ENCODE measurements at regions not wholly inside any gene's neighbourhood (a gene's known extent, or its start where the extent isn't known, plus 50 kb on each side); places are given as distances from the start of the nearest gene placed in this dataset.
"Not testable (repeated sequence)": the region's sequence is repeated elsewhere in the genome, so short reads cannot be mapped to it uniquely, and the experiment has no call there.

DNA sequence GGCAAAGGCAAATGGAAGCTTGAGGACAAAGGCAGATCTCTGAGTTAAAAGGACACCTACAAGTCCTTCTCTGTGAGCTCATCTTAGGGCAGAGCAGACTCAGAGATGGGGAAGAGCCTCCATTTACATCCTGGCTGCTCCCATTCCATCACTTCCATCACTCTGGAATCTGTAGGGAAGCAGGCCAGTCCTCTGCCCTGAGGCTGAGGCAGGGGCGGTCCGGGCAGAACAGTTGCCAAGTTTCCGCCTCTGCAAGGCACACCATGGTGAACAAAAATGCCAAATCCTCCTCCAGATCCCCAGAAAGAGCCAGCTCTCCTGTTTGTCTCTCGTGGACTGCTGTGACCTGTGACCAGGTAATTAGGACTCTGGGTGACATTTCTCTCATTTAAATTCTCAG, 209.6 kb upstream of the SSTR4 start:
- no peak overlapping the region for H3K4me3 Mint-ChIP-seq
- H3K27ac Mint-ChIP-seq, result no peak overlapping the region
- no peaks in the 10 kb centered on the region for H3K36me3 Mint-ChIP-seq
- no peak for ATAC-seq (ENCODE audit: low read depth in 2 of 2)
- peaks cover 0 to 5% (median 0%) of the 10 kb centered on the region in 7 donors for H3K9me3 Mint-ChIP-seq
- H3K4me1 Mint-ChIP-seq, result no peaks in the 10 kb centered on the region
- H3K27me3 Mint-ChIP-seq, result peaks cover 0 to 6% (median 0%) of the 10 kb centered on the region in 3 donors
- no peak for DNase-seq

DNA sequence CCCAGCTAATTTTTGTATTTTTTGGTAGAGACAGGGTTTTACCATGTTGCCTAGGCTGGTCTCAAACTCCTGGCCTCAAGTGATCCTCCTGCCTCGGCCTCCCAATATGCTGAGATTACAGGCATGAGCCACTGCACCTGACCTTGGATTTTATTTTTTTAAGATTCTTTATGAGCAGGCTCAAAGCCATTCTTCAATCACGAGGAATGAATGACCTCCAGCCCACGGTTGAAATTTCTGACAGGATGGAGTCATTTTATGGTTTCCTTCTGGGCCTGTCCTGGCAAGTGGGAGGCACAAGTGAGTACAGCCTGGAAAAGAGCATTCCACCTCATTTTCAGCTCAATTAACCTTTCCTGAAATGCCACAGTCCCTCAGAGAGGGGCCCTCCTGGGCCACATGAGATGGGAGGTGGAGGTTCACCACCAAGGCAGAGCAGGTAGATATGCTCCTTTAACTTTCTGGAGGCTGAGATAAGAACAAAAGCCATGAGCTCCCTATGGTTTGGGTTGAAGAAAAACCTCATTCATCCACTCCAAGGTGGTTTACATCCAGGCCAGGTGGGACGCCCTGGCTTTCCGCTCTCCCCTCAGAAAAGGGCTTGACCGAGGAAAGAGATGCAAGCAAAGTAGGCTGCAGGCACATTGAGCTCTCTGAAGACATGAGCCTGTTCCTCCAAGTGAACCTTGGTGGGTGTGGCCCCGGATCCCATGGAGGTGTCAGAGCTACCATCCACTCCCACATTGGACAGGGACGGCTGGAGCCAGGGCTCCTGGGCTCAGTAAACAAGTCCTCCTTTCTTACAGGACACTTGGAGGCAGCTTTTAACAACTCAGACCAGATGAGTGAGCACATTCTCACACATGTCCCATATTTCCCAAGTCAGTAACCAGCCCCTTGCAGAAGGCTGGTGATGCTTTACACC, 208.5 kb upstream of the SSTR4 start:
- Mint-ChIP-seq H3K36me3 (no peaks in the 10 kb centered on the region), H3K4me1 (no peaks in the 10 kb centered on the region), H3K4me3 (no peak overlapping the region), H3K27ac (no peak overlapping the region), H3K27me3 (peaks cover 4 to 11% (median 8%) of the 10 kb centered on the region in 3 donors), H3K9me3 (peaks cover 0 to 8% (median 2%) of the 10 kb centered on the region in 7 donors)
- DNase-seq (no peak), ATAC-seq (ENCODE audit: low read depth in 2 of 2) (no peak)

- no peak for ATAC-seq (ENCODE audit: low read depth in 2 of 2)
- Mint-ChIP-seq H3K36me3 (no peaks in the 10 kb centered on the region), H3K4me1 (no peaks in the 10 kb centered on the region), H3K4me3 (no peak overlapping the region), H3K27me3 (peaks cover 6 to 13% (median 8%) of the 10 kb centered on the region in 3 donors), H3K27ac (peak overlapping the region in 1 of 6 donors; percentile 43), H3K9me3 (peaks cover 0 to 10% (median 2%) of the 10 kb centered on the region in 7 donors)
- DNase-seq, result no peak
Measured at GRCh38 chr20:22827916-22828315, 207.2 kb upstream of the SSTR4 start.

DNA sequence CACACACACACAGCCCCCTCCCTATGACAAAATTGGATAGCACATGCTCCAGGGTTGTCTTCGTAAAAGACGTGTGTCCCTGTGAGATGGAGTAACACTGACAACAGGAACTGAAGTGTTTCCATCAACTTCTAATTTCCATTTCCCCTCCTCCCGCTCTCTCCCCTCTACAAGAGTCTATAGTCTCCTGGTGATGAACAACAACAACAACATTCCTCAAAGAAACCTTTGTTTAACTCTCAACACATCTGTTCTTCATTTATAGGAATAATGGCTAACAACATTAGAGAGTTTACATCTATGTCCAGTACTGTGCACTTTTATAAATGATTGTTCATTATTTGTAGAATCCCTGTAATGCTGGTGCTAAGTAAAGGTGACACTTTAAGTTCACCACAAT, 205.8 kb upstream of the SSTR4 start:
- H3K36me3 Mint-ChIP-seq, result no peaks in the 10 kb centered on the region
- no peak overlapping the region for H3K4me3 Mint-ChIP-seq
- no peak for DNase-seq
- no peak overlapping the region for H3K27ac Mint-ChIP-seq
- no peak for ATAC-seq (ENCODE audit: low read depth in 2 of 2)
- peaks cover 7 to 13% (median 9%) of the 10 kb centered on the region in 3 donors for H3K27me3 Mint-ChIP-seq
- peaks cover 0 to 10% (median 2%) of the 10 kb centered on the region in 7 donors for H3K9me3 Mint-ChIP-seq
- H3K4me1 Mint-ChIP-seq, result no peaks in the 10 kb centered on the region

DNA sequence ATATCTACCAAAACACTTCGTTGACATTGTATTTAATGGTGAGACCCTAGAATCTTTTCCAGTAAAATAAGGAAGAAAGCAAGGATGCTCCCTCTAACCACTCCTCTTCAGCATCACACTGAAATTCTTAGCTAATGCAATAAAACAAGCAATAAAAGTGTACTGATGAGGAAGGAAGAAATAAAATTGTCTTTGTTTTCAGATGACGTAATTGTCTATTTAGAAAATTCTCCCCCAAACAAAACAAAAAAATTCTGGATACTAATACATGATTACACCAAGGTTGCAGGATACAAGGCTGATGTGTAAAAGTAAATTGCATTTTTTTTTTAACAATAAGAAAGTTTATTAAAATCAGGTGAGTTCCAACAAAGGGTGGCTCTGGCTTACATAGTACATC, 205.0 kb upstream of the SSTR4 start:
- no peaks in the 10 kb centered on the region for H3K36me3 Mint-ChIP-seq
- H3K27ac Mint-ChIP-seq, result no peak overlapping the region
- DNase-seq (no peak), ATAC-seq (ENCODE audit: low read depth in 2 of 2) (no peak)
- no peaks in the 10 kb centered on the region for H3K4me1 Mint-ChIP-seq
- H3K9me3 Mint-ChIP-seq, result peaks cover 0 to 10% (median 5%) of the 10 kb centered on the region in 7 donors
- H3K27me3 Mint-ChIP-seq, result peaks cover 13 to 17% (median 15%) of the 10 kb centered on the region in 3 donors
- H3K4me3 Mint-ChIP-seq, result no peak overlapping the region

- not testable (repeated sequence) for H3K9me3 Mint-ChIP-seq; ATAC-seq (ENCODE audit: low read depth in 2 of 2); H3K4me1 Mint-ChIP-seq; H3K36me3 Mint-ChIP-seq; DNase-seq; H3K27ac Mint-ChIP-seq; H3K4me3 Mint-ChIP-seq
- peaks cover 13 to 21% (median 19%) of the 10 kb centered on the region in 3 donors for H3K27me3 Mint-ChIP-seq
Measured at GRCh38 chr20:22830715-22831114, 204.4 kb upstream of the SSTR4 start.

DNA sequence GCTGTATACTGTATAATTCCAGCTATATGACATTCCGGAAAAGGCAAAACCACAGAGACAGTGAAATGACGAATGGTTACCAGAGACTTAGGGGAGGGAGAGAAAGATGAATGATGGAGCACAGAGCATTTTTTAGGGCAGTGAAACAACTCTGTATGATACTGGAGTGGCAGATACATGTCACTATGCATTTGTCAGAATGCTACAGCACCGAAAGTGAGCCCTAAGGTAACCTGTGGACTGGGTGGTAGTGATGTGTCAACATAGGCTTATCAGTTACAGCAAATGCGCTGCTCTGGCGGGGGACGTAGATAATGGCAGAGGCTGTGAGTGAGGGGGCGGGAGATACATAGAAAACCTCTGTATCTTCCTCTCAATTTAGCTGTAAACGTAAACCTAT, 201.3 kb upstream of the SSTR4 start:
- no peak overlapping the region for H3K27ac Mint-ChIP-seq
- no peak for ATAC-seq (ENCODE audit: low read depth in 2 of 2)
- peaks cover 13 to 21% (median 19%) of the 10 kb centered on the region in 3 donors for H3K27me3 Mint-ChIP-seq
- H3K4me1 Mint-ChIP-seq, result no peaks in the 10 kb centered on the region
- peaks cover 0 to 10% (median 7%) of the 10 kb centered on the region in 7 donors for H3K9me3 Mint-ChIP-seq
- H3K4me3 Mint-ChIP-seq, result no peak overlapping the region
- no peak for DNase-seq
- H3K36me3 Mint-ChIP-seq, result no peaks in the 10 kb centered on the region

DNA sequence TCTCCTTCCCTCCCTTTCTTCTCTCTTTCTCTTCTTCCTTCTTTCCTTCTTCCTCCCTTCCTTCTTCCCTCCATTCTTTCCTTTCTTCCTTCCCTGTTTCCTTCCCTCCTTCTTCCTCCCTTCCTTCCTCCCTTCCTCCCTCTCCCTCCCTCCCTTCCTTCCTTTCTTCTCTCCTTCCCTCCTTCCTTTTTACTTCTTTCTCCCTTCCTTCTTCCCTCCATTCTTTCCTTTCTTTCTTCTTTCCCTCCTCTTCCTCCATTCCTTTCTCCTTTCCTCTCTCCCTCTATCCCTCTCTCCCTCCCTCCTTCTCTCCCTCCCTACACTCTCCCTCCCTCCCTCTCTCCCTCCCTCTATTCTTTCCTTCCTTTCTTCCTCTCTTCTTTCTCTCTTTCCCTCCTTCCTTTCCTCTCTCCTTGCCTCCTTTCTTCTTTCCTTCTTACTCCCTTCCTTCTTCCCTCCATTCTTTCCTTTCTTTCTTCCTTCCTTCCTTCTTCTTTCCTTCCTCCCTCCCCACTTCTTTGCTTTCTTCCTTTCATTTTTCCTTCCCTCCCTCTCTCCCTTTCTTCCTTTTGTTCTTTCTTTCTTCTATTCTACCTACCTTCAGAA, 200.4 kb upstream of the SSTR4 start:
- Mint-ChIP-seq H3K36me3 (no peaks in the 10 kb centered on the region), H3K4me1 (no peaks in the 10 kb centered on the region), H3K9me3 (peaks cover 0 to 8% (median 5%) of the 10 kb centered on the region in 7 donors), H3K27me3 (peaks cover 7 to 21% (median 19%) of the 10 kb centered on the region in 3 donors), H3K4me3 (no peak overlapping the region), H3K27ac (no peak overlapping the region)
- DNase-seq, result no peak
- no peak for ATAC-seq (ENCODE audit: low read depth in 2 of 2)

DNA sequence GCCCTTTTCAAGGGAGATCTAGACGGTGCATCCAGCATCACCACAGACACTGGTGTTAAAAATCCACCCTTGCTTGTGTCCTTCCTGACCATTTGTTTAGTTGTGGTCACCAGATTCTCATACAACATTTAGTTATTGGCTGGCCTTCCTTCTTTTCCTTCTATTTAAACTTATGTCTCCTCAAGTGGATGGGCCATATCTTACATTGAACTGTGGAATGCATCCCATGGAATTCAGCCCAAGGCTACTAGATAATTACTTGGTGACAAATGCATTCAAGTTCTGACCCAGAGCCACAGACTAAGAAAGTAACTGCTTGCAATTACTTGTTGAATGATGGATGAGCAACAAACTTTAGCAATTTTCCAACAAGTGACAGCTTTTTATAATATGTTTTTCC, 198.9 kb upstream of the SSTR4 start:
- ATAC-seq (ENCODE audit: low read depth in 2 of 2), result no peak
- H3K4me3 Mint-ChIP-seq, result no peak overlapping the region
- H3K27ac Mint-ChIP-seq, result peak overlapping the region in 1 of 6 donors; percentile 75
- peaks cover 0 to 7% (median 4%) of the 10 kb centered on the region in 7 donors for H3K9me3 Mint-ChIP-seq
- DNase-seq, result no peak
- peaks cover 5 to 18% (median 16%) of the 10 kb centered on the region in 3 donors for H3K27me3 Mint-ChIP-seq
- H3K4me1 Mint-ChIP-seq, result no peaks in the 10 kb centered on the region
- no peaks in the 10 kb centered on the region for H3K36me3 Mint-ChIP-seq

- no peaks in the 10 kb centered on the region for H3K36me3 Mint-ChIP-seq
- no peaks in the 10 kb centered on the region for H3K4me1 Mint-ChIP-seq
- peaks cover 0 to 13% (median 12%) of the 10 kb centered on the region in 3 donors for H3K27me3 Mint-ChIP-seq
- ATAC-seq (ENCODE audit: low read depth in 2 of 2) (no peak), DNase-seq (no peak)
- H3K27ac Mint-ChIP-seq, result no peak overlapping the region
- H3K9me3 Mint-ChIP-seq, result peaks cover 0 to 7% (median 0%) of the 10 kb centered on the region in 7 donors
- H3K4me3 Mint-ChIP-seq, result no peak overlapping the region
Measured at GRCh38 chr20:22836877-22837276, 198.2 kb upstream of the SSTR4 start.

DNA sequence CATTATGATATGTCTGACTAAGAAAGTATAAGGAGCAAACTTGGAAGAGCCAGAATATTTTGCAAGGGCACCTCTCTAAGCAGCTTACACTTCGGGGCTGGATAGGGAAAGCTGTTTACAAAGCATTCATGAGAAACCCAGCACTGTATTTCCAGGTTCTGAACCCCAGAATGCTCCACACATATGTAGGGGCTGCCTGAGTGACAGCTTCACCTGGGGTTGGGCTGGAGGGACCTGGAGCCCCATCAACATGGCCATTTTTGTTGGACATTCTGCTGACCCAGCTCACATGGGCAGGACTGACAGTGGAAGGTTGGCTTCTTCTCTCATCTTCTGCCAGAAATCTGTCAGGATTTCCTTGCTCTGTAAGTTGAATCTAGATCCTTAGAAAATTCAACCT, 197.1 kb upstream of the SSTR4 start:
- no peak for ATAC-seq (ENCODE audit: low read depth in 2 of 2)

GRCh38 chr20:22841846-22842245, 193.3 kb upstream of the SSTR4 start:
- Mint-ChIP-seq H3K4me1 (no peaks in the 10 kb centered on the region), H3K9me3 (peaks cover 0 to 3% (median 0%) of the 10 kb centered on the region in 7 donors), H3K27ac (peak overlapping the region in 1 of 6 donors; percentile 30), H3K4me3 (no peak overlapping the region), H3K36me3 (no peaks in the 10 kb centered on the region), H3K27me3 (no peaks in the 10 kb centered on the region)
- ATAC-seq (ENCODE audit: low read depth in 2 of 2), result no peak
- DNase-seq, result no peak

More for the DNA sequence above, 197.1 kb upstream of the SSTR4 start:
- DNase-seq, result no peak
- Mint-ChIP-seq H3K27me3 (peaks cover 0 to 13% (median 12%) of the 10 kb centered on the region in 3 donors), H3K4me3 (no peak overlapping the region), H3K9me3 (peaks cover 0 to 10% (median 0%) of the 10 kb centered on the region in 7 donors), H3K36me3 (no peaks in the 10 kb centered on the region), H3K27ac (no peak overlapping the region), H3K4me1 (no peaks in the 10 kb centered on the region)

DNA sequence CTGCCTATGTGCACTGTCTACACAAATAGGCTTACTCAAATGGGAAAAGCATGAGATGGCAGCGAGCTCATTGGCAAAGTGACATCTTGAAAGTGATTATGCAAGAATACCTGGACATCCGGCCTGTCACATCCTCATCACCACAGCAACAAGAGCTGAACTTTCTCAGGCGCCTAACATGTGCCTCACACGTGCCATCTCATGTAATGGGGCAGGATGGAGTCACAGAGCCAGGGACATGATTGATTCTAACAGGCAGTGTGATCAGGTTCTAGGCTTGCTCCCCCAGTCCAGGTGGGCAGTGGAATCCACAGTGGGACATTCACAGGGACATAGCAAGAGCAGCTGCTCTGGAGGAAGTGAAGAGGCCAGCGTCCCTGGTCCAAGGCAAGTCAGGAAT, 192.3 kb upstream of the SSTR4 start:
- ATAC-seq (ENCODE audit: low read depth in 2 of 2) (no peak), DNase-seq (no peak)
- Mint-ChIP-seq H3K36me3 (peaks cover 4 to 6% of the 10 kb centered on the region in 2 donors), H3K4me3 (no peak overlapping the region), H3K4me1 (no peaks in the 10 kb centered on the region), H3K27ac (peak overlapping the region in 1 of 6 donors; percentile 24), H3K9me3 (peaks cover 0 to 8% (median 3%) of the 10 kb centered on the region in 7 donors), H3K27me3 (peaks cover 0 to 5% (median 0%) of the 10 kb centered on the region in 3 donors)

DNA sequence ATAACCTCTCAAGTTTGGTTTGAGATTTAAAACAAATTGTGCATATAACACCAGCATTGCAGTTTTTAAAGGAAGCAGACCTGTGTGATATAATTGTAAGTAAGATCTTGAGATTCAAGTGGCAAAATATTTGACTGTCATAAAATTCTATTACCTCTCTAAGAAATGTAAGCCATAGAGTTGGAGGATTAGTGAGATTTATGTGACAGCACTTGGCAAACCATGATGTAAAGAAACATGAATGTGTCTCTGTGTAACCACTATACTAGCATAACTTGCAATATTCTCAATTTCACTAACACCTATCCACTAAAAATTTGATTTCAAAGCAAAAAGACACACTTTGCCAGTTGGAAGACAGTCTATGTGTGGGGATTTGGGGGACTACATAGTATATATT, 190.2 kb upstream of the SSTR4 start:
- Mint-ChIP-seq H3K4me1 (no peaks in the 10 kb centered on the region), H3K4me3 (no peak overlapping the region), H3K27me3 (peaks cover 0 to 11% (median 0%) of the 10 kb centered on the region in 3 donors), H3K9me3 (peaks cover 2 to 12% (median 4%) of the 10 kb centered on the region in 7 donors), H3K27ac (no peak overlapping the region), H3K36me3 (peaks cover 4 to 8% of the 10 kb centered on the region in 2 donors)
- ATAC-seq (ENCODE audit: low read depth in 2 of 2) (no peak), DNase-seq (no peak)
